ENCODE measurements at regions not wholly inside any gene's neighbourhood (a gene's known extent, or its start where the extent isn't known, plus 50 kb on each side); places are given as distances from the start of the nearest gene placed in this dataset.

DNA sequence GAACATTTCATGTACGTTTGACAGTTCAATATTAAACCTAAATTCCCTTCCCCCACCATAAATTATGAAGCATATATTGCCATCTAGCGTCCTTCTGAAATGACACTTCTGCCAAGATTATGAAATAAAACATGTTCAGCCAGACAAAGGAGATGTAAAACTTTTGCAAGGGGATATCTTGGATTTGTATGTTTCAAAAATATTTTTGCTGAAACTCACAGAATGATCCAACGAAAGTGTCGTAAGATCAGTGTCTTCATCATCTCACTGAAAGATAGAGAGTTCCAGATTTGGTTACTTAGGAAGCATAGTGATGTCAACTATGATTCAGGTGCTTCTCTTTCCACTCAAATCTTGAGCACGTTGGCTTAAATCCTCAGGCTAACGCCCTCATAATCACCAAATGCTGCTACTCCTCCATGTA, 904.3 kb downstream of the XPNPEP1 start:
- no peak overlapping the region for H3K4me3 ChIP-seq (ENCODE audit: low read length in 3 of 3)
- no peaks in the 10 kb centered on the region for H3K9me3 ChIP-seq (ENCODE audit: control insufficient read depth in 2 of 3, insufficient read depth in 1 of 3, low read length in 3 of 3)
- intact Hi-C loops (cut with DNase I): no loop called here
- DNase-seq: peak in 1 of 5 donors; percentile 6
- H3K9ac ChIP-seq (ENCODE audit: low read length in 3 of 3): no peak overlapping the region
- no peaks in the 10 kb centered on the region for H3K36me3 ChIP-seq (ENCODE audit: control insufficient read depth in 2 of 3, insufficient read depth in 3 of 3, low read length in 3 of 3)
- no peak overlapping the region for H3K27ac ChIP-seq (ENCODE audit: low read depth in 2 of 2, low read length in 2 of 2)
- no peak for FAIRE-seq
- H3K27me3 ChIP-seq (ENCODE audit: control insufficient read depth, insufficient read depth, low read length): no peaks in the 10 kb centered on the region
- no peaks in the 10 kb centered on the region for H3K4me1 ChIP-seq (ENCODE audit: control insufficient read depth in 2 of 3, insufficient read depth in 2 of 3, low read depth in 1 of 3, low read length in 3 of 3)
- TF ChIP-seq, protein P1, sequence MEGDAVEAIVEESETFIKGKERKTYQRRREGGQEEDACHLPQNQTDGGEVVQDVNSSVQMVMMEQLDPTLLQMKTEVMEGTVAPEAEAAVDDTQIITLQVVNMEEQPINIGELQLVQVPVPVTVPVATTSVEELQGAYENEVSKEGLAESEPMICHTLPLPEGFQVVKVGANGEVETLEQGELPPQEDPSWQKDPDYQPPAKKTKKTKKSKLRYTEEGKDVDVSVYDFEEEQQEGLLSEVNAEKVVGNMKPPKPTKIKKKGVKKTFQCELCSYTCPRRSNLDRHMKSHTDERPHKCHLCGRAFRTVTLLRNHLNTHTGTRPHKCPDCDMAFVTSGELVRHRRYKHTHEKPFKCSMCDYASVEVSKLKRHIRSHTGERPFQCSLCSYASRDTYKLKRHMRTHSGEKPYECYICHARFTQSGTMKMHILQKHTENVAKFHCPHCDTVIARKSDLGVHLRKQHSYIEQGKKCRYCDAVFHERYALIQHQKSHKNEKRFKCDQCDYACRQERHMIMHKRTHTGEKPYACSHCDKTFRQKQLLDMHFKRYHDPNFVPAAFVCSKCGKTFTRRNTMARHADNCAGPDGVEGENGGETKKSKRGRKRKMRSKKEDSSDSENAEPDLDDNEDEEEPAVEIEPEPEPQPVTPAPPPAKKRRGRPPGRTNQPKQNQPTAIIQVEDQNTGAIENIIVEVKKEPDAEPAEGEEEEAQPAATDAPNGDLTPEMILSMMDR (IDR thresholded peaks at IDR 0.05; ENCODE audit: borderline replicate concordance, extremely low read depth, insufficient read depth): no peak

DNA sequence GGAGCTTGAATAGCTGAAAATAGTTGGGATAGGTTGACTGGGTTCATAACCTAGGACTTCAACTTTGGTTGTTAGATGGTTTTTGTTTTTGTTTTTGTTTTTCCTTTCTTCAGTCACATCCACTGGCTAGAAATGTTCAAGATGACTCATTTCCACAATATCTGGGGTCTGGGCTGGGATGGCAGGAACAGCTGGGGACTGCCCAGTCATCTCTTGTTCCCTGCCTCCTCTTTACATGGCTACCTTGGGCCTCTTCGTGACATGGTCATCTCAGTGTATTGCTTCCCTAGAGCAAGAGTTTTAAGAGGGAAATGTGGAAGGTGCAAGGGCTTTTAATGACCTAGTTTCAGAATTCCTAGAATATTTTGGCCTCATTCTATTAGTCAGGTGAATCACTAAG, 915.8 kb downstream of the XPNPEP1 start:
- no peak overlapping the region for H3K27ac ChIP-seq (ENCODE audit: low read depth in 2 of 2, low read length in 2 of 2)
- FAIRE-seq (no peak), DNase-seq (no peak)
- no peaks in the 10 kb centered on the region for H3K4me1 ChIP-seq (ENCODE audit: control insufficient read depth in 2 of 3, insufficient read depth in 2 of 3, low read depth in 1 of 3, low read length in 3 of 3)
- H3K4me3 ChIP-seq (ENCODE audit: low read length in 3 of 3): no peak overlapping the region
- intact Hi-C loops (cut with DNase I): no loop called here
- H3K9ac ChIP-seq (ENCODE audit: low read length in 3 of 3): no peak overlapping the region
- no peaks in the 10 kb centered on the region for H3K27me3 ChIP-seq (ENCODE audit: control insufficient read depth, insufficient read depth, low read length)
- TF ChIP-seq, protein P1 (IDR thresholded peaks at IDR 0.05; ENCODE audit: borderline replicate concordance, extremely low read depth, insufficient read depth): no peak
- no peaks in the 10 kb centered on the region for H3K36me3 ChIP-seq (ENCODE audit: control insufficient read depth in 2 of 3, insufficient read depth in 3 of 3, low read length in 3 of 3)
- no peaks in the 10 kb centered on the region for H3K9me3 ChIP-seq (ENCODE audit: control insufficient read depth in 2 of 3, insufficient read depth in 1 of 3, low read length in 3 of 3)

DNA sequence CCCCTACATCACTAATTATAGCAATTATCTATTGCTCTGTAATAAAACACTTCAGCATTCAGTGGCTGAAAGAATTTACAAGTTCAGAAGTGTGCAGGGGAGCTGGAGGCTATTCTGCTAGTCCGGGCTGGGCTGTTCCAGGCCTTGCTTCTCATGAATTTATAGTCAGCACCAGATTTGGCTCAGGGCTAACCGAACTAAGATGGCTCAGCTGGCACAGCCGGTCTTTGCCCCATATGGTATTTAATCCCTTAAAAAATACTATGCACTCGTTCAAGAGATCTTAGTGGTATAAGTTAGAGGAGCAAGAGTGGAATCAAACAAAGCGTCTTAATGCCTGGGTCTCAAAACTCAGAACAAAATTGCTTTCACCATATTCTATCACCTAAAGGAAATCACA, 932.9 kb downstream of the XPNPEP1 start:
- TF ChIP-seq, protein P1 (IDR thresholded peaks at IDR 0.05; ENCODE audit: borderline replicate concordance, extremely low read depth, insufficient read depth): no peak
- Histone ChIP-seq H3K4me3 (ENCODE audit: low read length in 3 of 3) (no peak overlapping the region), H3K9ac (ENCODE audit: low read length in 3 of 3) (no peak overlapping the region), H3K27me3 (ENCODE audit: control insufficient read depth, insufficient read depth, low read length) (no peaks in the 10 kb centered on the region), H3K36me3 (ENCODE audit: control insufficient read depth in 2 of 3, insufficient read depth in 3 of 3, low read length in 3 of 3) (no peaks in the 10 kb centered on the region), H3K27ac (ENCODE audit: low read depth in 2 of 2, low read length in 2 of 2) (no peak overlapping the region), H3K4me1 (ENCODE audit: control insufficient read depth in 2 of 3, insufficient read depth in 2 of 3, low read depth in 1 of 3, low read length in 3 of 3) (no peaks in the 10 kb centered on the region), H3K9me3 (ENCODE audit: control insufficient read depth in 2 of 3, insufficient read depth in 1 of 3, low read length in 3 of 3) (no peaks in the 10 kb centered on the region)
- no peak for DNase-seq
- no peak for FAIRE-seq
- intact Hi-C loops (cut with DNase I): no loop called here

DNA sequence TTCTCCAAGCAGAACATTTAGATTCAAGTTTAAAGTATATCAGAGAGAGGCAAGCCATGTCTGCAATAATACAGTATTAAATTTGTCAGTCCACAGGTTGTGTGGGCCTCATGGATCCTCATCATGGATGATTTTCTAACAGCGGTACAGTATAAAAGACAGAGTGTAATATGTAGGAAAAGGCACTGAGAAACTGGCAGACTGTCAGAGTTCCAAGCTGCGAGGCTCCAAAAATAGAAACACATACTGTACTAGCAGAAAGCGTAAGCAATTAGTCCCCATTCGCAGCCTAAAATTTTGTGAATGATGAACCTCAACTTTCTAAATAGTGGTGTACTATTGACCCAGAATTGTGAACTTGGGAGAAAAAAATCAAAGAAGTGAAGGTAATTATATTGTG, 933.3 kb downstream of the XPNPEP1 start:
- intact Hi-C loops (cut with DNase I): no loop called here
- DNase-seq (no peak), FAIRE-seq (no peak)
- Histone ChIP-seq H3K27me3 (ENCODE audit: control insufficient read depth, insufficient read depth, low read length) (no peaks in the 10 kb centered on the region), H3K4me1 (ENCODE audit: control insufficient read depth in 2 of 3, insufficient read depth in 2 of 3, low read depth in 1 of 3, low read length in 3 of 3) (no peaks in the 10 kb centered on the region), H3K36me3 (ENCODE audit: control insufficient read depth in 2 of 3, insufficient read depth in 3 of 3, low read length in 3 of 3) (no peaks in the 10 kb centered on the region), H3K4me3 (ENCODE audit: low read length in 3 of 3) (no peak overlapping the region), H3K9ac (ENCODE audit: low read length in 3 of 3) (no peak overlapping the region), H3K9me3 (ENCODE audit: control insufficient read depth in 2 of 3, insufficient read depth in 1 of 3, low read length in 3 of 3) (no peaks in the 10 kb centered on the region), H3K27ac (ENCODE audit: low read depth in 2 of 2, low read length in 2 of 2) (no peak overlapping the region)
- TF ChIP-seq, protein P1 (IDR thresholded peaks at IDR 0.05; ENCODE audit: borderline replicate concordance, extremely low read depth, insufficient read depth): no peak

Data from kidney (tissue), 13 donors.